NCI-H1092 treated with DMSO at 0.1 percent for 48 hours (cell line): ENCODE measurements at regions not wholly inside any gene's neighbourhood (a gene's known extent, or its start where the extent isn't known, plus 50 kb on each side); places are given as distances from the start of the nearest gene placed in this dataset.
"Not testable (repeated sequence)": the region's sequence is repeated elsewhere in the genome, so short reads cannot be mapped to it uniquely, and the experiment has no call there.

Experiments
- DNase-seq: peaks from one replicate; lab custom pipeline; 2025; lab: John Stamatoyannopoulos, UW

- DNase-seq, result no peak
These were observed 94.7 kb upstream of the PWP1 start for GRCh38 chr12:107590814-107591375.

GRCh38 chr12:107593713-107594381 lies 91.8 kb upstream of the PWP1 start:
- DNase-seq, result no peak

- DNase-seq, result no peak
These were observed 90.6 kb upstream of the PWP1 start for GRCh38 chr12:107594995-107595394.

GRCh38 chr12:107597695-107598410 lies 87.7 kb upstream of the PWP1 start:
- no peak for DNase-seq

GRCh38 chr12:107598906-107599305 lies 86.7 kb upstream of the PWP1 start:
- DNase-seq, result no peak

- DNase-seq, result no peak
These were observed 84.9 kb upstream of the PWP1 start for GRCh38 chr12:107600581-107601144.

GRCh38 chr12:107602446-107602845 lies 83.2 kb upstream of the PWP1 start:
- no peak for DNase-seq

GRCh38 chr12:107605293-107605692 lies 80.3 kb upstream of the PWP1 start:
- no peak for DNase-seq

GRCh38 chr12:107607464-107608392 lies 77.9 kb upstream of the PWP1 start:
- peak; percentile 71 for DNase-seq

- DNase-seq, result not testable (repeated sequence)
These were observed 76.8 kb upstream of the PWP1 start for GRCh38 chr12:107608779-107609178.

- peak; percentile 15 for DNase-seq
These were observed 75.4 kb upstream of the PWP1 start for GRCh38 chr12:107610021-107610859.

- no peak for DNase-seq
These were observed 73.1 kb upstream of the PWP1 start for GRCh38 chr12:107612508-107612907.

- no peak for DNase-seq
These were observed 68.7 kb upstream of the PWP1 start for GRCh38 chr12:107616941-107617340.

- no peak for DNase-seq
These were observed 67.5 kb upstream of the PWP1 start for GRCh38 chr12:107618106-107618505.

- no peak for DNase-seq
These were observed 65.8 kb upstream of the PWP1 start for GRCh38 chr12:107619831-107620230.

- peak; percentile 9 for DNase-seq
These were observed 63.6 kb upstream of the PWP1 start for GRCh38 chr12:107622001-107622400.

GRCh38 chr12:107624493-107624892 lies 61.1 kb upstream of the PWP1 start:
- no peak for DNase-seq

- no peak for DNase-seq
These were observed 53.9 kb upstream of the PWP1 start for GRCh38 chr12:107631715-107632114.

GRCh38 chr12:107632246-107632645 lies 53.4 kb upstream of the PWP1 start:
- DNase-seq, result no peak

GRCh38 chr12:107634530-107634929 lies 51.1 kb upstream of the PWP1 start:
- DNase-seq, result no peak

- no peak for DNase-seq
These were observed 50.5 kb upstream of the PWP1 start for GRCh38 chr12:107635139-107635538.
